Endothelial cell of umbilical vein (primary cell): ENCODE measurements at regions not wholly inside any gene's neighbourhood (a gene's known extent, or its start where the extent isn't known, plus 50 kb on each side); places are given as distances from the start of the nearest gene placed in this dataset.

Experiments
- BruUV-seq: library from RNA; stranded (reverse); fragments of 400-500 nt; replicated peaks from 2 replicates; lab custom pipeline; 2021; lab: Mats Ljungman, UMichigan
- CTCF ChIA-PET: fragments of 300-600, 350-600 bp; sonication (Branson Sonifier 250); formaldehyde crosslinking; loops from one replicate; lab custom pipeline; 2021; ENCODE audit warnings: antibody characterized with exemption, inconsistent platforms; lab: Charles Lee
- POLR2A ChIA-PET: fragments of 300-600, 350-600 bp; sonication (Branson Sonifier 250); formaldehyde crosslinking; loops from one replicate; lab custom pipeline; 2021; ENCODE audit warnings: antibody characterized with exemption, inconsistent platforms; lab: Charles Lee
- DNase-seq: peaks from one replicate; pipeline ENCODE4 v3.0.0-alpha.2; 2011; ENCODE audit warnings: low read depth, low spot score
- FAIRE-seq: peaks from 2 replicates; lab custom pipeline; 2011; peaks lifted over from hg19 to GRCh38; lab: Jason Lieb, UNC
- H2AFZ ChIP-seq: 2 replicates; pipeline ENCODE4 v1.6.0; 2012; ENCODE audit warnings: low read depth, low read length, control low read depth, inconsistent platforms
- H3K27ac ChIP-seq: 2 replicates; pipeline ENCODE4 v1.5.1; 2011; ENCODE audit warnings: low read depth, mild to moderate bottlenecking, control low read depth, low read length, moderate library complexity; ENCODE audit not compliant: insufficient read depth
- H3K27me3 ChIP-seq, 2 experiments: 2 replicates each; pipeline versions ENCODE4 v1.6.0 to v1.6.1; 2011; ENCODE audit warnings: low read length in 2 of 2, mixed read lengths in 1 of 2; ENCODE audit not compliant: control insufficient read depth in 2 of 2, insufficient read depth in 2 of 2
- H3K36me3 ChIP-seq, 2 experiments: 2 replicates in 1 of 2; 3 replicates in 1 of 2; pipeline ENCODE4 v1.5.1; 2011; ENCODE audit warnings: low read length in 2 of 2, mild to moderate bottlenecking in 1 of 2, moderate library complexity in 1 of 2; ENCODE audit not compliant: control insufficient read depth in 2 of 2, insufficient read depth in 2 of 2; ENCODE audit errors: extremely low read depth in 1 of 2
- H3K4me1 ChIP-seq: 3 replicates; pipeline ENCODE4 v1.5.1; 2011; ENCODE audit warnings: mild to moderate bottlenecking, low read length; ENCODE audit not compliant: control insufficient read depth, insufficient read depth; ENCODE audit errors: extremely low read depth
- H3K4me2 ChIP-seq: 2 replicates; pipeline ENCODE4 v1.6.1; 2011; ENCODE audit warnings: low read length, control low read depth, mixed read lengths; ENCODE audit not compliant: insufficient read depth
- H3K4me3 ChIP-seq, 3 experiments: fragments of 200-600 bp in 1 of 3; sonication (generic), shearing (Covaris generic) in 1 of 3; replicated peaks in 1 of 3; 2 replicates each; pipeline ENCODE4 v1.5.1; 2011 to 2016; ENCODE audit warnings: control low read depth in 3 of 3, low read length in 3 of 3, mild to moderate bottlenecking in 2 of 3, inconsistent platforms in 1 of 3, low read depth in 1 of 3, moderate library complexity in 1 of 3; ENCODE audit not compliant: insufficient read depth in 1 of 3
- H3K79me2 ChIP-seq: 2 replicates; pipeline ENCODE4 v1.6.0; 2012; ENCODE audit warnings: low read length, inconsistent platforms; ENCODE audit not compliant: control insufficient read depth, insufficient read depth
- H3K9ac ChIP-seq: replicated peaks from 2 replicates; pipeline ENCODE3; 2011; ENCODE audit warnings: low read length, control low read depth; ENCODE audit not compliant: insufficient read depth; ENCODE audit errors: extremely low read depth
- H3K9me1 ChIP-seq: replicated peaks from 3 replicates; pipeline ENCODE4 v1.6.0; 2011; ENCODE audit warnings: mild to moderate bottlenecking, low read length; ENCODE audit not compliant: control insufficient read depth, insufficient read depth; ENCODE audit errors: extremely low read depth
- H3K9me3 ChIP-seq: replicated peaks from 2 replicates; pipeline ENCODE4 v1.5.1; 2012; ENCODE audit warnings: low read length, inconsistent platforms; ENCODE audit not compliant: control insufficient read depth, insufficient read depth
- H4K20me1 ChIP-seq: replicated peaks from 2 replicates; pipeline ENCODE3; 2011; ENCODE audit warnings: mild to moderate bottlenecking, low read length; ENCODE audit not compliant: control insufficient read depth, insufficient read depth; ENCODE audit errors: extremely low read depth
- CTCF ChIP-seq, 2 donors: IDR thresholded peaks; 1 replicate in 1 of 2; 2 replicates in 1 of 2; pipeline ENCODE4 v1.5.1; 2011; ENCODE audit warnings: low read length in 2 of 2, mild to moderate bottlenecking in 2 of 2, moderate library complexity in 2 of 2, control low read depth in 1 of 2, inconsistent platforms in 1 of 2, low read depth in 1 of 2; ENCODE audit not compliant: insufficient read depth in 1 of 2; ENCODE audit errors: extremely low read depth in 1 of 2
- EZH2 ChIP-seq: IDR thresholded peaks from 2 replicates; pipeline ENCODE4 v1.6.1; 2012; ENCODE audit warnings: borderline replicate concordance, low read depth, mild to moderate bottlenecking, moderate library complexity, low read length, inconsistent platforms; ENCODE audit not compliant: severe bottlenecking
- FOS ChIP-seq: IDR thresholded peaks from 2 replicates; pipeline ENCODE4 v1.6.1; 2011; ENCODE audit warnings: mild to moderate bottlenecking, low read length, moderate library complexity, borderline replicate concordance; ENCODE audit not compliant: insufficient read depth
- GATA2 ChIP-seq: IDR thresholded peaks from 2 replicates; pipeline ENCODE4 v1.7.0; 2011; ENCODE audit warnings: low read depth, mild to moderate bottlenecking, moderate library complexity, mixed read lengths, low read length; ENCODE audit not compliant: insufficient read length, insufficient read depth
- JUN ChIP-seq: IDR thresholded peaks from 2 replicates; pipeline ENCODE4 v1.6.1; 2011; ENCODE audit warnings: borderline replicate concordance, low read depth; ENCODE audit not compliant: insufficient read length, insufficient read depth
- MAX ChIP-seq: IDR thresholded peaks from 2 replicates; pipeline ENCODE4 v1.6.1; 2011; ENCODE audit not compliant: insufficient read depth, insufficient read length
- MYC ChIP-seq: IDR thresholded peaks from one replicate; pipeline ENCODE4 v1.6.1; 2011; ENCODE audit warnings: mild to moderate bottlenecking, low read depth, low read length
- POLR2A ChIP-seq: IDR thresholded peaks from 2 replicates; pipeline ENCODE4 v1.6.1; 2012; ENCODE audit warnings: low read depth, mild to moderate bottlenecking, control low read depth, low read length
- POLR2AphosphoS5 ChIP-seq: IDR thresholded peaks from 2 replicates; pipeline ENCODE4 v1.6.1; 2012; ENCODE audit warnings: low read depth, mild to moderate bottlenecking, control low read depth, low read length, moderate library complexity; ENCODE audit not compliant: insufficient read depth
- dilution Hi-C: fragments of 300-500 bp; cut with MboI; formaldehyde crosslinking; loops from one replicate; pipeline ENCODE4 v1.15.0; 2019; ENCODE audit warnings: low sequenced_read_pairs; ENCODE audit not compliant: extremely low pct_ligation_motif_present
- intact Hi-C: fragments of 100-400 bp; cut with micrococcal nuclease; formaldehyde crosslinking; loops from one replicate; pipeline ENCODE4 v1.10.0; 2022

- H3K27me3 ChIP-seq = peaks cover 2 to 6% of the 10 kb centered on the region in 2 experiments
- H3K4me3 ChIP-seq = no peak overlapping the region
- no peaks in the 10 kb centered on the region for H3K9me3 ChIP-seq
- BruUV-seq = no TSS peak
- no peak overlapping the region for H2AFZ ChIP-seq
- no peak overlapping the region for H3K9ac ChIP-seq
- no peaks in the 10 kb centered on the region for H3K36me3 ChIP-seq
- intact Hi-C loops = no loop called here
- CTCF ChIA-PET = interaction anchor here (1.1 kb wide), 1 partner anchor 65 kb away, joined by 3 read pairs; no protein-coding TSS in a partner anchor
- no peak for TF ChIP-seq GATA2
- dilution Hi-C loops = no loop called here
- H3K9me1 ChIP-seq = no peaks in the 10 kb centered on the region
- no peaks in the 10 kb centered on the region for H3K4me1 ChIP-seq
- no peak overlapping the region for H3K4me2 ChIP-seq
- H3K79me2 ChIP-seq = no peaks in the 10 kb centered on the region
- FAIRE-seq (no peak), DNase-seq (no peak)
- no peak overlapping the region for H3K27ac ChIP-seq
- POLR2A ChIA-PET = no interaction called here
- H4K20me1 ChIP-seq = no peaks in the 10 kb centered on the region
Observed at GRCh38 chr17:65433592-65433991, 127.9 kb downstream of the AXIN2 start.

GRCh38 chr17:65433157-65433556, 128.3 kb downstream of the AXIN2 start:
- H3K9ac ChIP-seq = no peak overlapping the region
- dilution Hi-C loops (no loop called here), intact Hi-C loops (no loop called here)
- H3K4me3 ChIP-seq = no peak overlapping the region
- no peak overlapping the region for H3K4me2 ChIP-seq
- peaks cover 2 to 3% of the 10 kb centered on the region in 2 experiments for H3K27me3 ChIP-seq
- no peaks in the 10 kb centered on the region for H3K79me2 ChIP-seq
- TF ChIP-seq MYC (no peak), EZH2 (no peak), CTCF (IDR thresholded peaks at IDR 0.05; ENCODE audit: extremely low read depth in 1 of 2, insufficient read depth in 1 of 2, low read depth in 1 of 2, low read length in 2 of 2) (no peak), POLR2A (no peak), FOS (no peak), JUN (no peak), MAX (no peak), POLR2AphosphoS5 (no peak), GATA2 (no peak)
- no peaks in the 10 kb centered on the region for H3K9me3 ChIP-seq
- H2AFZ ChIP-seq = no peak overlapping the region
- H3K27ac ChIP-seq = no peak overlapping the region
- FAIRE-seq = no peak
- BruUV-seq = no TSS peak
- H4K20me1 ChIP-seq = no peaks in the 10 kb centered on the region
- no peaks in the 10 kb centered on the region for H3K9me1 ChIP-seq
- H3K4me1 ChIP-seq = no peaks in the 10 kb centered on the region
- CTCF ChIA-PET = interaction anchor here (1.1 kb wide), 1 partner anchor 66 kb away, joined by 3 read pairs; no protein-coding TSS in a partner anchor
- POLR2A ChIA-PET = no interaction called here
- no peaks in the 10 kb centered on the region for H3K36me3 ChIP-seq
- no peak for DNase-seq
